NCI-H2227 (cell line): ENCODE measurements at regions not wholly inside any gene's neighbourhood (a gene's known extent, or its start where the extent isn't known, plus 50 kb on each side); places are given as distances from the start of the nearest gene placed in this dataset.
A peak's percentile ranks its signal among the peaks of the same experiment; 100 is the strongest.

Source experiments
- DNase-seq: peaks from one replicate; lab custom pipeline; 2025; ENCODE audit not compliant: unreplicated experiment; lab: John Stamatoyannopoulos, UW

DNA sequence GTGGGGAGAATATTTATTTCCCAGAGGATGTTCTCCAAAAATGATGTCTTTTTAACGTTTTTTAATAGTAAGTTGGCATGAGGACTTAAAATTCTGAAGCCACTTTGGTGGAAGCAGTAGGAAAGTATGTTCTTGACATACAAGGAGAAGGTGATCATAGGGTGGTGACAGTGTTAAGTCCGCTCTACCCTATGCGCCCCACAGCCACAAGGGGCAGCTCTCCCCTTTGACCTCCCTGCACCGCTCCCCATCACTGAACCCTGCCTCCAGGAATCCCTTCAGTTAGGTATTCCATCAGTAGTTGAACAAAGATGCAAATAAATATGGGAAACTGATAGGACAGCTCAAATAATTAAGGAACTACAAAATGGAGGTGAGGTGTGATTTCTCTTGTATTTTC is 111.4 kb downstream of the PLEKHG1 start:
- no peak for DNase-seq

GRCh38 chr6:150711584-150712504 is 112.2 kb downstream of the PLEKHG1 start:
- DNase-seq: no peak

- no peak for DNase-seq
Measured at GRCh38 chr6:150712505-150713252, 113.0 kb downstream of the PLEKHG1 start.

DNA sequence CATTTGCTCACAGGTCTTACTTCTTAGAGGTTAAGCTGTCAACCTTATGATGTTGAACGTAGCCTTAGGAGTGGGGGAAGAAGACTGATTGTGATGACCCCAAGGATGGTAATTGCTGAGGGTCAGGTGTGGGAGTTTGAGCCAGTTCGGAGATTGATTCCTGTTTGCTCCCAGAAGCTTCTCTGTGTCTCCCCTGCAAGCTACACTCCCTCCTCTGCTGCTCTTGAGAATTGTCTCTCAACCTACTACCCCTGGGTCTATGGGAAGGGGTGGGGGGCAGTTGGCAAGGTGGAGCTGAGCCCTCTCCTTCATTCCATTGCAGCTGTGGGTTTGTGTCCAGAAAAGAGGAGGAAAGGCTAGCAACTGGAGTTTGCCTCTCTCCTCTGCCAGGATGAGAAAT is 113.8 kb downstream of the PLEKHG1 start:
- DNase-seq: no peak

DNA sequence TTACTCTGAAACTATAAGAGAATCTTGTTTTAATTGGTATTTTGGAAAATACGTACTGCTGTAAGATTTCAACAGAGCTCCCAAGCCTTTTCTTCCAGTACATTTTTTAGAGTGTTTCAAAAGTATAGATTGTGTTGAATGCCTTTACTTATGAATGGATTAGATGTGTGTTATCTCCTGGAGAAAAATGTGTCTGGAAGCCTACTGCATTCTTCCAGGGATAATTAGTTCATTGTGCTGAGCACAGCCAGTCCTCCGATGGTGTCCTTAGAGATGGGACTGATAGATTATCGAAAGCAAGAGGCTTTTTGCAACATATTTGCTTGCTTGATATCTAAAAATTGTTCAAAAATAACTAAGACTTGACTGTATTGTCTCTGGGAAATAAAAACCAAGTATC is 114.2 kb downstream of the PLEKHG1 start:
- DNase-seq: no peak

DNA sequence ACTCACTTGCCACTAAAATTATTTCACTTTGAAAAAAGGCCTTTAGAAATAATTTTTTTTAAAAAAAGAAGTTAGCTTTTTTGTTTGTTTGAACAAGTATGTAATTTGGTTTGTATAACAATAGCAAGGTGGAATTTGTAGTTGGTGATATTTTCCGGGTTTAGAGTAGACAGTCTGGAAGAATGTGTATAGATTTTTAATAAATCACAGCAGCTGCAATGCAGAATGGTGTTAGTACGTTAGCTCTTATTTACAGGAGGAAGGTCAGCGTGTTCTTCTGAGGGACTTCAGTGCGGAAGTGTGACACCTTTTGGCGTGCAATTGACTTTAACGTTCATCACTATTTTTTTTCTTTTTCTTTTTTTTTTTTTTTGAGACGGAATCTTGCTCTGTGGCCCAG is 115.4 kb downstream of the PLEKHG1 start:
- no peak for DNase-seq

GRCh38 chr6:150717419-150717818 is 117.7 kb downstream of the PLEKHG1 start:
- DNase-seq: no peak

- peak; percentile 5 for DNase-seq
Measured at GRCh38 chr6:150719099-150719766, 119.5 kb downstream of the PLEKHG1 start.

DNA sequence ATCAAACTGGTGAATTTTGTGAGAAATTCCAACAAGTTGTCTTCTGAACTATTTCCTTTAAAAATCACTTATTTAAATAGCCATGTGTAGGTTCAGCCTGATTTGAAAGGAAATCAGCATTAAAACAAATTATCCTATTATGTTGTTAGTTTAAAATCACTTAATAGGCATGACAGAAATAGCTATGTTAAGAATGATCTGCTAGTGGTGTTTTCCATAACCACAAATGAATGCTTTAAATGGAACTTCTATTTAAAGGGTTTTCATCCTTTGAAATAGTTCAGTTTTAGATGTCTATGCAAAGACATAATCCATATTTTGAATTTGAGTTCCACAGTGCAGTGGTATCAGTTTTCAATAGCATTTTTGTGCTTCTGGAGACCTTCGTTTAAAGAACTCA is 120.1 kb downstream of the PLEKHG1 start:
- DNase-seq: no peak

DNA sequence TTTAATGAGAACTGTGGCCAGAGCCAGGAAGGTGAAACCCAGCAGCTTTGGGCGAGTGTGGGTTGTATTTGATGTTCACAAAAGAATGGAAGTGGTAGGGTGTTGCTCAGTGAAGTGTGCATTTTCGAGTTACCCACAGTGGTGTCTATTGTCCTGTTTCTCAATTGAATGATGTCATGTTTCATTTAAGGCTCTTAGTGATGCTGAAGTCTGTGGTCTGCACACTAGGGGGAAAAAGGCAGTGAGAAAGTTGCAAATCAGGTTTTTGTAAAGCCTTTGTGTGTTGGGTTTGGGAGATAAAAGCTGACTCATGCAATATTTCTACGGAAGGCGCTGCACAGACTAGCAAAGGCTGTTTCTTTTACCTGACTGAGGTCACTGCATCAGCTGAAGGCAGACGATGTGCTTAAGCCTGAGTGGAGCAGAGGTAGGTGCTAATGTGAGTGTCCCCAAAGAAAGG is 121.1 kb downstream of the PLEKHG1 start:
- peak; percentile 28 for DNase-seq

DNA sequence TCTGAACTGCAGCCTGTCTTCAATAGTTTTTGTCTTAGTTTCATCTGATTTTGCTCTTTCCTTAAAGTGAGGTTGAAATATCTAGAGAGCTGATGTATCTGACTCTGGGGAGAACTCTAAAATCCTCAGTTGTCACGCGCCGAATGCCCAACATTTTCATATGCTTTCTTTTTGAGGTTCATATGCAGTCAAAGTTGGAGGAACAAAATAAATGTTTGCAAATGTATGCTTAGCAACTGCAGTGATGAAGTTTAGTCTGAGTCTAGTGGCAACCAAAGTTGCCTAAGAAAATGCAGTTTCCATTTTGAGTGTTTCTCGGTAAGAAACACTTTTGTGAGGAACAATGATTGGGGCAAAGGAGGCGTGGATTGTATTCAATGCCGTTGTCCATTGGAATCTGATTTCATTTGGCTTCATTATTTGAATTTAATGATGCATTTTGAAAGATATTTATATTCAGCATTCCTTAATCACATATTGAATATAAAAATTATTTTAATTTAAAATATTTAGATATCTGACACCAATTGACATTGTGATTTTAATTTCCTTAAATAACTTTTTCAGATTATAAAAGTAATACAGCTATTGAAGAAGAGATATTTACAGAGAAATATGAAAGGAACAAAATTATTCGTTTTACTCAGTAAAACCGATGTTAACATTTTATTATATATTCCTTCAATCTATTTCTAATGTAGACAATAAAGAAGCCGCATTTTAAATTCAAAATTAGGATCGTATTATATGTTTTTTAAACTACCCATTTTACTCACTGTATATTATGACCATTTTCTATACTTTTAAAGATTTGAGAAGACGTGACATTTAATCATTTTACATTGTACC is 122.0 kb downstream of the PLEKHG1 start:
- no peak for DNase-seq

DNA sequence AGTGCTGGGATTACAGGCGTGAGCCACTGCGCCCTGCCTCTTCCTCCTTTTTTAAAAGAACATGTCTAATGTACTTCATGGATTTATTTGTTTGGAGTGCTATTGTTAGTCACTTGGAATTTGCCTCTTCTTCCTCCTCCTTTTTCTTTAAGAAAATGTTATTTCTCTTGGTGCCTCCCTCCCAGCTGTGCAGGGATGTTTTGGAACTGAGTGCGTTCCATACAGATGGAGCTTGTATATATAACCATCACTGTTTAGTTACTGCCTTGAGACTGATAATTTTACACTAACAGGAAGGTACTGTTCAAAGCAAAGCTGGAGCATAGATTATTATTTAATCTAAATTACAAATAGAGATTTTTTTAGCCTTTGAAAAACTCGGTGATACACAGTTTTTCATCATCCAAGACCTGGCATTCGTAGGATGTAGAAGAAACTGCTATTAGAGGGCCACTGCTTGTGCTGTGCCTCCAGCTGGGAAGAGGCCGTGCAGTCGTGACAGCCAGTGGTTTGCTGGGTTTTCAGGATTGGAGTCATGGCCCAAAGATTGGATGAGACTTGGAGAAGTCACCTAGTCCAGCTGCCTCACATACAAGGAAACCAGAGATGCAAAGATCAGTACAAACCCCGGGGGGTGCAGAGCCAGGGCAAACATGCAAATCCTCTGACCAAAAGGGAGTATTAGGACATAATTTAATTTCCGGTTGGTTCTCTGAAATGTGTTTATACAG is 123.1 kb downstream of the PLEKHG1 start:
- no peak for DNase-seq

GRCh38 chr6:150723345-150723658 is 123.6 kb downstream of the PLEKHG1 start:
- DNase-seq: no peak

- no peak for DNase-seq
Measured at GRCh38 chr6:150723857-150724256, 124.2 kb downstream of the PLEKHG1 start.

GRCh38 chr6:150725795-150726194 is 126.1 kb downstream of the PLEKHG1 start:
- no peak for DNase-seq

DNA sequence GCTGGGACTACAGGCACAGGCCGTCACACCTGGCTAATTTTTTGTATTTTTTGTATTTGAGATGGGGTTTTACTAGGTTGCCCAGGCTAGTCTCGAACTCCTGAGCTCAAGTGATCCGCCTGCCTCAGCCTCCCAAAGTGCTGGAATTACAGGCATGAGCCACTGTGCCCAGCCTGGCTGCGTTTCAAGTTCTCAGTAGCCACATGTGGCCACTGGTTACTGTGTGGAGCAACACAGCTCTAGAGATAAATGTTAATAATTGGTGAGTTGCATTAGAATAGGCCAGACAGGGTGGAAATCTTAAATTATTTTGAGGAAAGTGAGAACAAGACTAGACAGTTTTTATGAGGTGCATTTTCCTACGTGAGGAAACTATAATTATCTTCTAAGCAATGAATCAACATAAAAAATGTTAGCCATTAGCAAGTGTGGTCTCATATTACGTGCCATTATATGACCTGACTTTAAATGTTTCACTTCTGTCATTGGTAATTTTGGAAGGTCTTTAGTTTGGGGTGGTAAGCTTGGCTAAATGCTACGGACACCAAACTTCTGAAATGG is 129.6 kb downstream of the PLEKHG1 start:
- no peak for DNase-seq

- DNase-seq: no peak
Measured at GRCh38 chr6:150730801-150731457, 131.2 kb downstream of the PLEKHG1 start.

GRCh38 chr6:150732765-150733539 is 132.6 kb upstream of the MTHFD1L start:
- DNase-seq: no peak

DNA sequence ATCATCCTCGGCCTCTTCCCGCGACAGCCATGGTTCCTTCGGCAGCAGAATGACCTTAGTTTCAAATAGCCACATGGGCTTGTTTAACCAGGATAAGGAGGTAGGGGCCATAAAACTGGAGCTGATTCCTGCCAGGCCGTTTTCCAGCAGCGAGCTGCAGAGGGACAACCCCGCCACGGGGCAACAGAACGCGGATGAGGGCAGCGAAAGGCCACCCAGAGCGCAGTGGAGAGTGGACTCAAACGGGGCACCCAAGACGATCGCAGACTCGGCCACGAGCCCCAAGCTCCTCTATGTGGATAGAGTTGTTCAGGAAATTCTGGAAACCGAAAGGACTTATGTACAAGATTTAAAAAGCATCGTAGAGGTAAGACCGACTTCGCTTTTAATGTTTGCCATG is 131.8 kb upstream of the MTHFD1L start:
- DNase-seq: no peak
